Hepatocyte (in vitro differentiated cells): ENCODE measurements at regions not wholly inside any gene's neighbourhood (a gene's known extent, or its start where the extent isn't known, plus 50 kb on each side); places are given as distances from the start of the nearest gene placed in this dataset.
"Not testable (repeated sequence)": the region's sequence is repeated elsewhere in the genome, so short reads cannot be mapped to it uniquely, and the experiment has no call there.

ENCODE experiments used
- DNase-seq: peaks from one replicate; pipeline ENCODE4 v3.0.0-alpha.2; 2016; ENCODE audit warnings: low spot score
- H2AFZ ChIP-seq: fragments of 200-600 bp; sonication (generic); 2 replicates; pipeline ENCODE4 v1.6.0; 2016; ENCODE audit warnings: antibody characterized with exemption, mild to moderate bottlenecking
- H3K27ac ChIP-seq: fragments of 200-600 bp; sonication (generic); 2 replicates; pipeline ENCODE4 v1.5.1; 2016; ENCODE audit warnings: mild to moderate bottlenecking
- H3K27me3 ChIP-seq: fragments of 200-600 bp; sonication (generic); 2 replicates; pipeline ENCODE4 v1.6.1; 2016
- H3K36me3 ChIP-seq: fragments of 200-600 bp; sonication (generic); replicated peaks from 2 replicates; pipeline ENCODE4 v1.5.1; 2016; ENCODE audit warnings: low read depth; ENCODE audit not compliant: insufficient read depth
- H3K4me1 ChIP-seq: fragments of 200-600 bp; sonication (generic); 2 replicates; pipeline ENCODE4 v1.5.1; 2016; ENCODE audit warnings: mild to moderate bottlenecking, moderate library complexity; ENCODE audit not compliant: insufficient read depth
- H3K4me2 ChIP-seq: fragments of 200-600 bp; sonication (generic); 2 replicates; pipeline ENCODE4 v1.6.0; 2016
- H3K4me3 ChIP-seq: fragments of 200-600 bp; sonication (generic); 2 replicates; pipeline ENCODE4 v1.5.1; 2016; ENCODE audit warnings: mild to moderate bottlenecking
- H3K79me2 ChIP-seq: fragments of 200-600 bp; sonication (generic); 2 replicates; pipeline ENCODE4 v1.6.0; 2017; ENCODE audit warnings: mild to moderate bottlenecking
- H3K9me2 ChIP-seq: fragments of 200-600 bp; sonication (generic); replicated peaks from 2 replicates; pipeline ENCODE4 v1.6.0; 2017; ENCODE audit warnings: mild to moderate bottlenecking; ENCODE audit not compliant: insufficient read depth
- H3K9me3 ChIP-seq: fragments of 200-600 bp; sonication (generic); 2 replicates; pipeline ENCODE4 v1.5.1; 2016; ENCODE audit warnings: low read depth, mild to moderate bottlenecking
- H4K20me1 ChIP-seq: fragments of 200-600 bp; sonication (generic); 2 replicates; pipeline ENCODE4 v1.6.0; 2016; ENCODE audit warnings: mild to moderate bottlenecking; ENCODE audit not compliant: insufficient read depth, poor library complexity, severe bottlenecking
- CTCF ChIP-seq: fragments of 200-600 bp; sonication (generic); IDR thresholded peaks from 2 replicates; pipeline ENCODE4 v1.5.1; 2016; ENCODE audit warnings: antibody characterized with exemption, mild to moderate bottlenecking; ENCODE audit not compliant: poor library complexity
- EZH2 ChIP-seq: fragments of 200-600 bp; sonication (generic); IDR thresholded peaks from 2 replicates; pipeline ENCODE4 v1.6.1; 2016; ENCODE audit warnings: antibody characterized with exemption, mild to moderate bottlenecking, borderline replicate concordance
- EZH2phosphoT487 ChIP-seq: fragments of 200-600 bp; sonication (generic); IDR thresholded peaks from one replicate; pipeline ENCODE4 v1.6.1; 2018; ENCODE audit warnings: antibody characterized with exemption, mild to moderate bottlenecking, low read depth, moderate library complexity; ENCODE audit not compliant: unreplicated experiment, severe bottlenecking
- WGBS: methylation state at CpG from one replicate; pipeline ENCODE4 v1.1.6; 2016; ENCODE audit warnings: low lambda C conversion rate; ENCODE audit errors: missing lambda C conversion rate; 5-methylcytosine and 5-hydroxymethylcytosine counted together

DNA sequence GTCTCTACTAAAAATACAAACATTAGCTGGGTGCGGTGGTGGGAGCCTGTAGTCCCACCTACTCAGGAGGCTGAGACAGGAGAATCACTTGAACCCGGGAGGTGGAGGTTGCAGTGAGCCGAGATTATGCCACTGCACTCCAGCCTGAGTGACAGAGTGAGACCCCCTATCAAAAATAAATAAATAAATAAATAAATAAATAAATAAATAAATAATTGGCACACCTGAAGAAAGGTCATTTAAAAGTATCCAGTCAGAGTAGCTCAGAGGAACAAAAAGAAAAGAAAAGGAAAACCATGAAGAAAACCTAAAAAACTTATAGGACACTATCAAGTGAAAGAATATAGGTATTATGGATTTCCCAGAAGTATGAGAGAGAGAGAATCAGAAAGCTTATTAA is 330.1 kb upstream of the AR start:
- H3K9me3 ChIP-seq, H3K4me1 ChIP-seq, H4K20me1 ChIP-seq, H2AFZ ChIP-seq, H3K36me3 ChIP-seq, H3K27me3 ChIP-seq, H3K4me3 ChIP-seq, H3K4me2 ChIP-seq, H3K9me2 ChIP-seq, H3K27ac ChIP-seq, H3K79me2 ChIP-seq, DNase-seq: not testable (repeated sequence)
- WGBS: 78% methylated on average over 3 of the region's 3 CpGs

- 61% methylated on average over 4 of the region's 4 CpGs for WGBS
- H3K9me3 ChIP-seq: no peaks in the 10 kb centered on the region
- no peak overlapping the region for H3K4me2 ChIP-seq
- no peak overlapping the region for H3K27ac ChIP-seq
- no peaks in the 10 kb centered on the region for H3K4me1 ChIP-seq
- H4K20me1 ChIP-seq: no peaks in the 10 kb centered on the region
- no peak overlapping the region for H2AFZ ChIP-seq
- TF ChIP-seq EZH2phosphoT487: no peak
- H3K79me2 ChIP-seq: no peaks in the 10 kb centered on the region
- no peaks in the 10 kb centered on the region for H3K36me3 ChIP-seq
- no peaks in the 10 kb centered on the region for H3K27me3 ChIP-seq
- H3K4me3 ChIP-seq: no peak overlapping the region
- no peaks in the 10 kb centered on the region for H3K9me2 ChIP-seq
- DNase-seq: no peak
These were observed 335.9 kb upstream of the AR start for GRCh38 chrX:67207912-67208311.

DNA sequence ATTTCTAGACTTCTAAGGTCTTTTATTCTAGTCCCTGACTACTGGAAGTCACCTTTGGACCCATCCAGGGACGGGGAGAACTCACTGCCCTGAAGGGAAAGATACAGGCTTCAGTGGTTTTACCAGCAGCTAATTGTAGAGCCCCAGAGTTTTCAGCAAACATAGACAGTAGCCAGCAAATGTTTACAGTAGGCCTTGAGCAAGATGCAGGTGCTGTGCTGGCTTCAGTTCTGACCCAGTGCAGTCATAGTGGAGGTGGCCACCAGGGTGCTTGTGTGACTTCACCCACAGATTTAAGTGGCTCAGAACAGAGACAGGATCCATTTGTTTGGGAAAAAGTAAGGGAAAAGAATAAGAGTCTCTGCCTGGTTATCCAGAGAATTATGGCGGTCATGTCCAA is 384.4 kb upstream of the AR start:
- TF ChIP-seq EZH2: no peak
- WGBS: 66% methylated on average over 2 of the region's 2 CpGs
- Histone ChIP-seq H3K4me2 (no peak overlapping the region), H3K9me3 (no peaks in the 10 kb centered on the region), H3K27ac (no peak overlapping the region), H4K20me1 (no peaks in the 10 kb centered on the region), H3K9me2 (no peaks in the 10 kb centered on the region), H3K36me3 (no peaks in the 10 kb centered on the region), H3K4me1 (no peaks in the 10 kb centered on the region), H3K27me3 (no peaks in the 10 kb centered on the region), H2AFZ (no peak overlapping the region), H3K4me3 (no peak overlapping the region), H3K79me2 (no peaks in the 10 kb centered on the region)
- DNase-seq: no peak

DNA sequence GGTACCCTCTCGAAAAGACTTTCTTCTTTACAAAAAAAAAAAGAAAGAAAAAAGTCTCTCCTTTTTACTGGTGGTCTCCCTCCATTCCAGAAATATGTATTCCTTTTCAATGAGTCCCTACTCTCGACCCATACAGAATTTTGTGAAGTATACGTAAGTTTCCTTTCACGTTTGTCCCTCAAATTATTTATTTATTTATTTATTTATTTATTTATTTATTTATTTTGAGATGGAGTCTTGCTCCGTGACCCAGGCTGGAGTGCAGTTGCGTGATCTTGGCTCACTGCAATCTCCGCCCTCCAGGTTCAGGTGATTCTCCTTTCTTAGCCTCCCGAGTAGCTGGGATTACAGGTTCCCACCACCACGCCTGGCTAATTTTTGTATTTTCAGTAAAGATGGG is 429.2 kb upstream of the AR start:
- Histone ChIP-seq H3K9me3 (no peaks in the 10 kb centered on the region), H3K4me2 (no peak overlapping the region), H3K36me3 (no peaks in the 10 kb centered on the region), H3K79me2 (no peaks in the 10 kb centered on the region), H3K27me3 (no peaks in the 10 kb centered on the region), H4K20me1 (no peaks in the 10 kb centered on the region), H3K4me3 (no peak overlapping the region), H3K9me2 (no peaks in the 10 kb centered on the region), H3K27ac (no peak overlapping the region), H2AFZ (no peak overlapping the region), H3K4me1 (no peaks in the 10 kb centered on the region)
- TF ChIP-seq CTCF: no peak
- no peak for TF ChIP-seq EZH2phosphoT487
- TF ChIP-seq EZH2: no peak
- no peak for DNase-seq
- WGBS: 77% methylated on average over 9 of the region's 9 CpGs

DNA sequence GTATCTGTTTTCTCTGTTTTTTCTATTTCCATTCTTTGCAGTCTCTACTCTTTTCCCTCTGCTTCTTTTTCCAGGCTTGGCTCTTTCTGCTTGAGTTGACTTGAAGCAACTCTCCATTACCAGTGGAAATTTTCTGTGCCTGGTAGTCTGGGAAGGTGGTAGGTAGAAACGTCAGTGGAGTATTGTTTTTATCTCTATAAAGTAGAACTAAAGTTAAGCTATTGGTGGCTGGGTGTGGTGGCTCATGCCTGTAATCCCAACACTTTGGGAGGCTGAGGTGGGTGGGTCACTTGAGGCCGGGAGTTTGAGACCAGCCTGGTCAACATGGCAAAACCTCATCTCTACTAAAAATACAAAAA is 438.1 kb upstream of the AR start:
- H3K27ac ChIP-seq: no peak overlapping the region
- no peaks in the 10 kb centered on the region for H3K79me2 ChIP-seq
- no peaks in the 10 kb centered on the region for H3K4me1 ChIP-seq
- 71% methylated on average over 2 of the region's 2 CpGs for WGBS
- no peak overlapping the region for H3K4me3 ChIP-seq
- no peaks in the 10 kb centered on the region for H4K20me1 ChIP-seq
- no peaks in the 10 kb centered on the region for H3K36me3 ChIP-seq
- DNase-seq: no peak
- TF ChIP-seq EZH2phosphoT487: no peak
- TF ChIP-seq EZH2: no peak
- no peak for TF ChIP-seq CTCF
- H2AFZ ChIP-seq: no peak overlapping the region
- H3K9me2 ChIP-seq: no peaks in the 10 kb centered on the region
- H3K4me2 ChIP-seq: no peak overlapping the region
- H3K9me3 ChIP-seq: no peaks in the 10 kb centered on the region
- H3K27me3 ChIP-seq: no peaks in the 10 kb centered on the region
